ENCODE measurements at regions not wholly inside any gene's neighbourhood (a gene's known extent, or its start where the extent isn't known, plus 50 kb on each side); places are given as distances from the start of the nearest gene placed in this dataset.

DNA sequence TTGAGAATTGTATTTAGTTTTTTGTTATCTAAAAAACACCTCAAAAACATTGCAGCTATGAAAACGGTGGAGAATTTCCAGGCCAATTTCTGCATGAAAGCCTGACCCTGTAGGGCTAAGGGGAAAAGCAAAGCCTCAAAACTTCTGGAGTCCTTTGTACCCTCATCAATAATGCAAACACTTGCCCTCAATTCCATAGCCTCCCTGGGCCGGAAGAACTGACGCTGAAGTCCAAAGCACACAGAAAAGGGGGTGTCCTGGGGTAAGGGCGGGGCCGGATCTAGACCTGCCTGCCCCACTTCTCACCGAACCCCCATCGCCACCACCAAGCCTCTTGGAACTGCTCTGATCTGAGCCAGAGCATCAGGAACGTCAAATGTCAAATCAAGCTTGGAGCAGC, 173.9 kb upstream of the S100G start:
- TF ChIP-seq POLR2A (IDR thresholded peaks at IDR 0.05), result no peak
- TF ChIP-seq, protein P1, sequence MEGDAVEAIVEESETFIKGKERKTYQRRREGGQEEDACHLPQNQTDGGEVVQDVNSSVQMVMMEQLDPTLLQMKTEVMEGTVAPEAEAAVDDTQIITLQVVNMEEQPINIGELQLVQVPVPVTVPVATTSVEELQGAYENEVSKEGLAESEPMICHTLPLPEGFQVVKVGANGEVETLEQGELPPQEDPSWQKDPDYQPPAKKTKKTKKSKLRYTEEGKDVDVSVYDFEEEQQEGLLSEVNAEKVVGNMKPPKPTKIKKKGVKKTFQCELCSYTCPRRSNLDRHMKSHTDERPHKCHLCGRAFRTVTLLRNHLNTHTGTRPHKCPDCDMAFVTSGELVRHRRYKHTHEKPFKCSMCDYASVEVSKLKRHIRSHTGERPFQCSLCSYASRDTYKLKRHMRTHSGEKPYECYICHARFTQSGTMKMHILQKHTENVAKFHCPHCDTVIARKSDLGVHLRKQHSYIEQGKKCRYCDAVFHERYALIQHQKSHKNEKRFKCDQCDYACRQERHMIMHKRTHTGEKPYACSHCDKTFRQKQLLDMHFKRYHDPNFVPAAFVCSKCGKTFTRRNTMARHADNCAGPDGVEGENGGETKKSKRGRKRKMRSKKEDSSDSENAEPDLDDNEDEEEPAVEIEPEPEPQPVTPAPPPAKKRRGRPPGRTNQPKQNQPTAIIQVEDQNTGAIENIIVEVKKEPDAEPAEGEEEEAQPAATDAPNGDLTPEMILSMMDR (IDR thresholded peaks at IDR 0.05), result no peak

Measured in testis (tissue), 2 donors.